BJ (cell line): ENCODE measurements at regions not wholly inside any gene's neighbourhood (a gene's known extent, or its start where the extent isn't known, plus 50 kb on each side); places are given as distances from the start of the nearest gene placed in this dataset.
A peak's percentile ranks its signal among the peaks of the same experiment; 100 is the strongest.

Experiments
- CTCF ChIA-PET: fragments of 350-600 bp; formaldehyde crosslinking; extraction: SDS; loops from one replicate; lab custom pipeline; 2021; ENCODE audit warnings: antibody characterized with exemption, inconsistent platforms; lab: Yijun Ruan, JAX
- POLR2A ChIA-PET: fragments of 300-600 bp; sonication (Branson Sonifier 250); formaldehyde crosslinking; extraction: SDS; loops from one replicate; lab custom pipeline; 2021; ENCODE audit warnings: antibody characterized with exemption; lab: Charles Lee
- DNase-seq: peaks from one replicate; pipeline ENCODE4 v3.0.0-alpha.2; 2011; ENCODE audit warnings: low read depth
- H3K27me3 ChIP-seq: 2 replicates; pipeline ENCODE4 v1.6.0; 2011; ENCODE audit warnings: low read length; ENCODE audit not compliant: control insufficient read depth, insufficient read depth
- H3K36me3 ChIP-seq: 2 replicates; pipeline ENCODE4 v1.5.1; 2011; ENCODE audit warnings: low read length; ENCODE audit not compliant: control insufficient read depth, insufficient read depth
- H3K4me3 ChIP-seq: 2 replicates; pipeline ENCODE4 v1.5.1; 2011; ENCODE audit warnings: low read depth, mild to moderate bottlenecking, control low read depth, low read length
- TF ChIP-seq, protein P1 (sequence below): IDR thresholded peaks from 2 replicates; pipeline ENCODE4 v1.5.1; 2011; ENCODE audit warnings: low read depth, mild to moderate bottlenecking, control low read depth, inconsistent platforms, low read length, moderate library complexity; ENCODE audit not compliant: insufficient read depth

DNA sequence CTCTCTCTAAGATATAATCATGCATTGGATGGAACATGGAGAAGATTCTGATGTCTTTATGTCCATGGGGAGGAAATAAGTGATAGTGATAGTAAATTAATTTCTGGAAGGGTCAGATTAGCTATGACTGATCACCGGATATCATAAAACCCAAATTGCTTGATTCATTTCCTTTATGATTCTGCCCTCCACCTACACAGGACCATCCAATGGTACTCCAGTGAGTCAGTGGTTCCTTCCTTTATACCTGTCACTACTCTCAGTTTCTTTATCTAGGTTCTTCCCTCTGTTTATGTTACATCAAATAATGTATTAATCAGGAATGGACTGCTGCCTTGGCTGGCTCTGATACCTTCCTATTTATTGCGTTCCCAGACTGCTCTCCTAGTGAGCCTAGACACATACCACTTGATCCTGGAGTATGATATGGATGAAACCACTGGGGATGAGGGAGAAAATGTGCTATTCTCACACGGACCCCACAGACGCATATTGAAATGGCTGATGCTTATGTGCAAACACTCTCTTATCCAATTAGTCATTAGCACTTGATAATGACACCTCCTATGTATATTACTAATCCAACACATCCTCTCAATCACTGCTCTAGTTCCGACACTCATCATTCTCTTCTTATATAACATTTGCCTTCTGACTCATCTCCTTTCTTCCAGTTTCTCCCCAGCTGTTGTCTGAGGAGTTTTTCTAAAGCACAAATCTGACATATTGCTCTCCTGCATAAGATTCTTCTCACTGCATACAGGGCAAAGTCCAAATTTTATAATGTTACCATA, 315.6 kb downstream of the INSIG2 start:
- Histone ChIP-seq H3K4me3 (no peak overlapping the region), H3K36me3 (no peaks in the 10 kb centered on the region), H3K27me3 (no peaks in the 10 kb centered on the region)
- no peak for DNase-seq
- POLR2A ChIA-PET, result no interaction called here
- TF ChIP-seq, protein P1, sequence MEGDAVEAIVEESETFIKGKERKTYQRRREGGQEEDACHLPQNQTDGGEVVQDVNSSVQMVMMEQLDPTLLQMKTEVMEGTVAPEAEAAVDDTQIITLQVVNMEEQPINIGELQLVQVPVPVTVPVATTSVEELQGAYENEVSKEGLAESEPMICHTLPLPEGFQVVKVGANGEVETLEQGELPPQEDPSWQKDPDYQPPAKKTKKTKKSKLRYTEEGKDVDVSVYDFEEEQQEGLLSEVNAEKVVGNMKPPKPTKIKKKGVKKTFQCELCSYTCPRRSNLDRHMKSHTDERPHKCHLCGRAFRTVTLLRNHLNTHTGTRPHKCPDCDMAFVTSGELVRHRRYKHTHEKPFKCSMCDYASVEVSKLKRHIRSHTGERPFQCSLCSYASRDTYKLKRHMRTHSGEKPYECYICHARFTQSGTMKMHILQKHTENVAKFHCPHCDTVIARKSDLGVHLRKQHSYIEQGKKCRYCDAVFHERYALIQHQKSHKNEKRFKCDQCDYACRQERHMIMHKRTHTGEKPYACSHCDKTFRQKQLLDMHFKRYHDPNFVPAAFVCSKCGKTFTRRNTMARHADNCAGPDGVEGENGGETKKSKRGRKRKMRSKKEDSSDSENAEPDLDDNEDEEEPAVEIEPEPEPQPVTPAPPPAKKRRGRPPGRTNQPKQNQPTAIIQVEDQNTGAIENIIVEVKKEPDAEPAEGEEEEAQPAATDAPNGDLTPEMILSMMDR, result no peak
- CTCF ChIA-PET, result interaction anchor here (0.9 kb wide), 1 partner anchor 452 kb away, joined by 4 read pairs; no protein-coding TSS in a partner anchor

DNA sequence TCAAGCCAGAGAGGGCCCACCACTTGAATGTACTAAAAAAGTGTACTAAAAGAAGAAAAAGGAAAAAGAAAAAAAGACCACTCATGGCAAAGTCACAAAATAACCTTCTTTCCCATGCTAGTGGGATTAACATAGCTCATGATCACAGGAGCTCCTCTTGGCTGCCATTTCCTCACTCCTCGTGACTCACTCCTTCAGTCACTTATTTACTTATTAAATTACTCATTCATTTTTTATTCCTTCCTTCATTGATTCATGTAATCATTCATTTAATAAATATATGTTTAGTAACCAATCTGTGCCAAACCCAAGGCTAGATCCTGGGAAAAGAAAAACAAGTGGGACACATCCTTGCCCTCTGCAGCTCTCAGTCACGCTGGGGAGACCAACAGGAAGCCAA, 300.5 kb downstream of the INSIG2 start:
- ChIA-PET CTCF (interaction anchor here (1.1 to 1.2 kb wide), 2 partner anchors 13 to 467 kb away, joined by 4 to 5 read pairs; no protein-coding TSS in a partner anchor), POLR2A (no interaction called here)
- TF ChIP-seq, protein P1, result no peak
- Histone ChIP-seq H3K36me3 (no peaks in the 10 kb centered on the region), H3K27me3 (no peaks in the 10 kb centered on the region), H3K4me3 (no peak overlapping the region)
- no peak for DNase-seq

DNA sequence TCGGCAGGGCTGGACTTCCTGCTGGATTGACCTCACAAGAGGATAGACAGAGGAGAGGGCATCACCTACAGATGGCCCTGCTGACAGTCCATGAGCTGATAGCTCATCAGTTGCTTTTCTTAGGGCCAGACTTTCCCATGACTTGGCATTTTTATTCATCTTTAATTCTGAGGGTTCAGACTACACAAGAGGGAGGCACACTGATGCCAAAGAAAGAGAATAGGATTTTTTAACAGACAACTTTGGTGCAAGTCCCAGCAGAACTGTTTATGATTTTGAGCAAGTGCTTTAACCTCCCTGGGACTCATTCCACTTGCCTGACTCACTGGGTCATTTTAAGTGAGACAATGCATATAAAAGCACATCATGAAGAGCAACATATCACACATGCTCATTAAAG, 299.2 kb downstream of the INSIG2 start:
- no peak overlapping the region for H3K4me3 ChIP-seq
- ChIA-PET POLR2A (no interaction called here), CTCF (interaction anchor here (1.1 to 1.2 kb wide), 3 partner anchors 14 to 468 kb away, joined by 3 to 5 read pairs (median 4); no protein-coding TSS in a partner anchor)
- no peaks in the 10 kb centered on the region for H3K27me3 ChIP-seq
- DNase-seq, result peak; percentile 39
- TF ChIP-seq, protein P1, result no peak
- no peaks in the 10 kb centered on the region for H3K36me3 ChIP-seq

DNA sequence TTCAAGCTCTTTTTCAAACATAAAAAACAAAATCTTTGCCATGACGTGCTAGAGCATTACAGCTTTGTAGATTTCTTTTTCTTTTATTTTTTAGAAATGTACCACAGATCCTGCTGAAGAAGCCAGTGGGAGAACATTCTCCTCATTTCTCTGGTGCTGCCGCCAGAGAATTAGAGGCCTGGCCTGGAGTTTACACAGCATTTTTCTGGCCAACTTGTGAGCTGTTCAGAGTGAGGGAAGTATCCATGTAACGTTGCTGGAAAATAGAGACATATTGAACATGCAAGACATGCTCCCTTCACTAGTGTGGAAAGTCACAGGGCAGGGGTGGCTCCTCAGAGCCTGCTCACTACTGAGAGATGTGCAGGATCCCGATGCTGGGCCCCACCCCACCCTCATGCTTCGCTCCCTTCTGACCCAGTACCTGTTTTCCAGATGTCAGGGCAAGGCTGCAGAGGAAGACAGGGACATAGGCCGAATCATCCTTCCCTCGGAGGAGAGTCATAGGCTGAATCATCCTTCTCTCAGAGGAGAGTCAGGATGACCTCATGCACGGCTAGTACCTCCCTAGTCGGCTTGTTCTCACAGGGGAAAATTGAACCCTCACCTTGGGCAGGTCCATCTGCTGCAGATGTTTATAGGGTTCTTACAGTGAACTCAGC, 298.5 kb downstream of the INSIG2 start:
- Histone ChIP-seq H3K27me3 (no peaks in the 10 kb centered on the region), H3K36me3 (no peaks in the 10 kb centered on the region), H3K4me3 (no peak overlapping the region)
- CTCF ChIA-PET, result interaction anchor here (1.1 kb wide), 1 partner anchor 15 kb away, joined by 3 read pairs; no protein-coding TSS in a partner anchor
- peak; percentile 25 for DNase-seq
- POLR2A ChIA-PET, result no interaction called here
- TF ChIP-seq, protein P1, result no peak
